NCI-H1048 (cell line): ENCODE measurements at regions not wholly inside any gene's neighbourhood (a gene's known extent, or its start where the extent isn't known, plus 50 kb on each side); places are given as distances from the start of the nearest gene placed in this dataset.

Experiments
- DNase-seq: peaks from one replicate; lab custom pipeline; 2025; lab: John Stamatoyannopoulos, UW

- DNase-seq = no peak
Observed at GRCh38 chr1:81157686-81158085, 643.0 kb upstream of the ADGRL2 start.

DNA sequence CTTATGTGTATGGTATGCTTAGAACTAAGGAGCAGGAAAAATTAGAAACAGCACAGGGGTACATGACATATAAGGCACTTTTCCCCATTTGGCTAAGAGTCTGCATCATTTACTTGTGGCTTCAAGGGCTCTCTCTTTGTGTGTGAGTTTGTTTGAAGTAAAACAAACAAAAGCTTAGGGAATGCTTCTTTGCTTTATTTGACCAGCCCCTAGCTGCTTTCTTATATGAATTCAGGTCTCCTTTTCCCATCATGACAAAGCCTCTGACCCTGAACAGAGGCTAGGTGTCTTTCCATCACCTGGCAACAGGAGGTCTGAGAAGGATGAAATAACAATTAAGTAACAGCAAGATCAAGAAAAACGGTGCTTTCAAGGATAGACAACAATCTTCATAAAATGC, 643.8 kb upstream of the ADGRL2 start:
- DNase-seq = no peak

DNA sequence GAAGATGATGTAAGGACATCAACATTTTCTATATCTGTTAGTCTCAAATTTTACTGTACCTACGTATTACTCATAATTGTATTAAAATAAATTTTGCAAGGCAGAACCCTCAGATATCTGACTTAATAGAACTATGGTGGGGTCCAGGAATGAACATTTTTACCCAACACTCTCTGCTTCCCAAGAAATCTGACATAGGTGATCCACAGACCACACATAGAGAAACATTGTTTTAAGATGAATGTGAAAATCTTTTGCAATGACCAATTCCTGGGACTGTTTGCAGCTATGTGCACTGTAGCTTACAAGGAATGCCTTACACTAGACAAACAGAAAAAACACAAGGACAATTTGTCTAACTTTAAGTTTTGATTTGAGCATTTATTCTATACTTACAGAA, 645.6 kb upstream of the ADGRL2 start:
- no peak for DNase-seq

- no peak for DNase-seq
Observed at GRCh38 chr1:81151206-81151605, 649.5 kb upstream of the ADGRL2 start.

- no peak for DNase-seq
Observed at GRCh38 chr1:81149649-81150325, 650.9 kb upstream of the ADGRL2 start.

DNA sequence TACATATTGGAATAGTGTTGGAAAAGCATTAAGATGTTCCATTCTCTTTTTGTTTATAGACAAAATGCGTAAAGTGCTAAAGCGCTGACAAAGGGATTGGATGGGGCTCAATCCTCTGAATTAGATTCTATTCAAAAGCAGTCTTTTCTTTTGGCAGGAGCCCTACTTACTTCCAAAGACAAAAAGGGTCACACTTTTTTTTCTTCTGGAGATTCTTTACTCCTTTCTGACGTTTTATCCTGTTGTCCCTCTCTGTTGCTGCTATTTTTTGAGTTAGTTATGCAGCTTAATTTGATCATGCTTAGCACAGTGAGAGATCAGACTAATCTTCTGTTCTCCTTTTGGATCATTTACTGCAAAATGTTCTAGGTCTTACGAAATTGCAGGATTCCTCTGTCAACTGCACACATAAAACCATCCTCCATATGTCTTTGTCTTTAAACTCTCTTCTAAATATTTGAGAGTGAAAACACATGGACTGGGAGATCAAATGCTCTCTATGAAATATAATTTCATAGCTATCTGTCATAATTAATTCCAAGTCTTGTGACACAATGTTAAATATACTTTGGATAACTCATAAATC, 656.4 kb upstream of the ADGRL2 start:
- no peak for DNase-seq

GRCh38 chr1:81142099-81142826, 658.5 kb upstream of the ADGRL2 start:
- DNase-seq = no peak

GRCh38 chr1:81135524-81135923, 665.2 kb upstream of the ADGRL2 start:
- DNase-seq = no peak

- DNase-seq = no peak
Observed at GRCh38 chr1:81129776-81130175, 671.0 kb upstream of the ADGRL2 start.

- no peak for DNase-seq
Observed at GRCh38 chr1:81129366-81129765, 671.4 kb upstream of the ADGRL2 start.

GRCh38 chr1:81128079-81128478, 672.7 kb upstream of the ADGRL2 start:
- DNase-seq = no peak

- DNase-seq = no peak
Observed at GRCh38 chr1:81126989-81127581, 673.6 kb upstream of the ADGRL2 start.

DNA sequence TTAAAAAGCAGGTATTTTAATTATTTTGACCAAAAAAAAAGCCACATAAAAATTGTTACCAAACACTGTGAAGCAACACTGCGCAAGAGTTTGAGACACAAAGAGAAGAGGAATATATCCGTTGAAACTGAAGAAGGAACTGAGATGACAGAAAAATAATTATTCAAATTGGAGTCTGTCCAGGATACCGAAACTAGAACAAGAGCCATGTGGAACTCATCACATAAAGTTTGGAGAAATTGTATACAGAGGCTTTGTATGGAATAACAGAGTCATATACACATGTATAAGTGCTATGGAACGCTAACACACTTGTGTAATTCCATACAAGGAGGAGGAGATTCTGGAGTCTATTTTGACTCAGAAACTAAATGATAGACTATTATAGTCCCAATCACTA, 675.1 kb upstream of the ADGRL2 start:
- DNase-seq = no peak

GRCh38 chr1:81121306-81121705, 679.4 kb upstream of the ADGRL2 start:
- DNase-seq = no peak

GRCh38 chr1:81119319-81119718, 681.4 kb upstream of the ADGRL2 start:
- no peak for DNase-seq

DNA sequence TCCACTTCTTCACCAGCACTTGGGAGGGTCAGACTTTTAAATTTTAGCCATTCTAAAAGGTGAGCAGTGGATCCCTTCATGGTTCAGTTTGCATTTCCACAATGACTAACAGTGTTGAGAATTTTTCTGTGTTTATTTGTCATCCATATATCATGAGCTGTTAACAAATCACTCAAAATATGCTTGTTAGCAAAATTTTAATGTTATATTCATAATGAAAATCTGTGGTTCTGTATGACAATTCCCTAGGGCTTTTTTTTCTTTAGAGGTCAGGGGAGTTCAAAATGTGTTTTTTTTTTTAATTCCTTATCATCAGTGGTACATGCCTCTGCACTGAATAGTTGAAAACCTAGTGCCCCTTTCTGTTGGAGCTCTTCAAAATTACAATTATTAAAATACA, 682.2 kb upstream of the ADGRL2 start:
- DNase-seq = no peak

- no peak for DNase-seq
Observed at GRCh38 chr1:81115422-81115821, 685.3 kb upstream of the ADGRL2 start.

DNA sequence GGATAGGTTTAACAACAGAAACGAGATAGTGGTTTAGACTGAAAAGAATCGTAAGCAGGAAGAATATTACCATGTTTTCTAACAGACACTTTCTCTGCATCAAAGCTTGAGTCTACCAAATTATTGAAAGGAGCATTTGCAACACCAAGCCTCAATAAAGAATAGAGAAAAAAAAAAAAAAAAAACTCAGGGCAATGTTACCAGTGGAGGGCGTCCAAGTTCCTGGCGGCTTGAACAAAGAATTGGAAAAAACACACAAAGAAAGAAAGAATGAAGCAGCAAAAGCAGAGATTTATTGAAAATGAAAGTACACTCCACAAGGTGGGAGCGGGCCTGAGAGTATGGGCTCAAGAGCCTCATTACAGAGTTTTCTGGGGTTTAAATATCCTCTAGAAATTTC, 686.5 kb upstream of the ADGRL2 start:
- DNase-seq = no peak

DNA sequence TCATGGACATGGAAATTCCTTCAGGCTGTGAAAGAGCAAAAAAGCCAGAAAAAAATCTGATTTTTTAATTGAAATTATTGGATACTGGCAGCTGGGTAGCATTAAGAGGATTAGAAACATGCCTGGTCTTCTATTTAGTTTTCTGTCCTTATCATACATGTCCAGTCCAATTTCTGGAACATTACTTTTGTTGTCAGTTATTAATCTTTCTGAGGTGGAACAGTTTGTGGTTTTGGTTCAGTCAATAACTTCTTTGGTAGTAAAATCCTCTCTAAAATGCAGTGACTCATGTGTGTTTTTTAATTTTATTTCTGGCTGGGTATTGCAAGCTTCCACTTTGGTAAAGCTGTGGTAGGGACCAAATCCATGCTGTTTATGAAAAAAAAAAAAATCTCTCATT, 687.0 kb upstream of the ADGRL2 start:
- no peak for DNase-seq

DNA sequence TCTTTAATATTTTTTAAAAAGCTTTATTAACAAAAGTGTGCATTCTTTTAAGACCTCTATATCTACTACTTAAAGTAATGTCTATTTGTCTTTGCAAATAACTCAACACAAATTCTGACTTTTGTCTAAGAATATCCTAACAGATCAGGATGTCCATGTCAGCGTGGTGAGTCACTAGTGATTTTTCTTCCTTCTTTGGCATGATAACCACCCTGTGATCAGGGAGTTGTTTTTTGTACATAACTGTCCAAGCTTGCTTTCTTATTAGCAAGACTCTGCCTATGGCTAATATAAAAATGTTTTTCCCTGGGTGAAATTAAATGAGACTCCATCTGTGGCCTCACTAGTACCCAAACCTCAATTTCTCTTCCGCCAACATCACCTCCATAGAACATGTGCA, 688.9 kb upstream of the ADGRL2 start:
- DNase-seq = no peak

DNA sequence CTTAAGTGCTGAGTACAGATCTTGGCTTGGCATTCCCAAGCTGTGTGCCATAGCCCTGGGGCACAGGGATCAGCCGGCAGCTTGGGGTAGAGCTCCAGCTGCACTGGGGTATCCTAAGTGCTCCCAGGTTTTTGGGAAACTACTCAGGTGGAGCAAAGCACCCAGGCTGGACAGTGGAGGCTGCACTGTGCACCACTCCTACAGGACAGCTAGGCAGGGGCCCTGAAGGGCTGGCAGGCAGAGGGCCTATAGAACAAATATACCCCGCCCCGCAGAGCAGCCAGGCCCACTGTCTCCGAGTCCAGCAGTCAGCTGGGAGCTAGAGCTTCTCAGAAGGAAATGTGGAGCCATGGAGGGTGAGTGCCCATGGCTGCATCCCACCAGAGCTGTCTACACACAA, 691.7 kb upstream of the ADGRL2 start:
- DNase-seq = no peak

DNA sequence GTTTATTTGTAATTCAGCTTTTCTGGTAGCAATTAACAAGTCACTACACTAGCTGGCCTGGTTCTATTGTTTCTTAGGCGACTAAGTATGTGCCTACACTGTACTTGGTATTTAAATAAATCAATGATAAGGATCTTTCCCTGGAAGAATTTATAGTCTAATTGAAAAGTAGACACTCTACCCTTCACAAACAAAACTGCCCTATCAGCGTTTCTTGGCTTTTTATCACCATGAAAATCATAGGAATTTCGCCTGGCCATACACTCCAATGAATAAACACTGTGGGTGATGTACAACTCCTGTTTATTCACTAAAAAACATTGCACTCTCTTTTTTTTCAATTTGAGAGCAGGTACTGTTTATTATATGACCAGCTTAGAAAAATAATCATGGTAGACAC, 702.9 kb upstream of the ADGRL2 start:
- DNase-seq = no peak

DNA sequence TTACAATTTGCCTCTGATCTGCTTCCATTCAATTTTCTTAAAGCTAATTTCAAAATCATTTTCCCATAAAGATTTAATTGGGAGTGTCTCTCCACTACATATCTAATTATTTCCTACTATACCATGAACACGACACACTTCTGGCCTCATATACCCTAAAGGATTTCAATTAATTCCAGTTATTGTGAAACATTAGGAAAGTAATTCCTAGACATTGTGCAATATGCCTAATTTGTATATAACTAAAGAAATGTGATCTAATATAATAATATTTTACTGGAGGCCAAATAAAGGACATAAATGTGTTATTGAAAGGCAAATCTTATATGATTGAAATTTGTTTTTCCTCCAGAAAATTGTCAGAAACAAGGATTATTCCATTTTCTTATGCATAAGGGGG, 727.2 kb upstream of the ADGRL2 start:
- no peak for DNase-seq
